GM18505 (cell line): ENCODE measurements at regions not wholly inside any gene's neighbourhood (a gene's known extent, or its start where the extent isn't known, plus 50 kb on each side); places are given as distances from the start of the nearest gene placed in this dataset.

Experiments used
- ATAC-seq: cut with Tn5 transposase; IDR thresholded peaks from one replicate; pipeline ENCODE4 v1.9.1; 2021; ENCODE audit not compliant: unreplicated experiment
- POLR2A ChIP-seq: IDR thresholded peaks from 4 replicates; pipeline ENCODE4 v1.6.1; 2011; ENCODE audit warnings: borderline replicate concordance; ENCODE audit not compliant: insufficient read depth, insufficient read length; ENCODE audit errors: extremely low read depth

GRCh38 chr5:2173151-2173834 lies 290.6 kb upstream of the IRX4 start:
- no peak for ATAC-seq

GRCh38 chr5:2172471-2172870 lies 289.7 kb upstream of the IRX4 start:
- no peak for ATAC-seq
- TF ChIP-seq POLR2A, result no peak

More at GRCh38 chr5:2173151-2173834, 290.6 kb upstream of the IRX4 start:
- TF ChIP-seq POLR2A, result no peak

GRCh38 chr5:2170761-2171160 lies 288.0 kb upstream of the IRX4 start:
- ATAC-seq, result no peak

GRCh38 chr5:2169850-2170760 lies 287.4 kb upstream of the IRX4 start:
- no peak for TF ChIP-seq POLR2A
- ATAC-seq, result no peak

More at GRCh38 chr5:2170761-2171160, 288.0 kb upstream of the IRX4 start:
- TF ChIP-seq POLR2A, result no peak

- TF ChIP-seq POLR2A, result no peak
- no peak for ATAC-seq
Measured at GRCh38 chr5:2169430-2169808, 286.7 kb upstream of the IRX4 start.

- no peak for TF ChIP-seq POLR2A
- ATAC-seq, result no peak
Measured at GRCh38 chr5:2168601-2169429, 286.1 kb upstream of the IRX4 start.

GRCh38 chr5:2167671-2168070 lies 284.9 kb upstream of the IRX4 start:
- no peak for TF ChIP-seq POLR2A
- no peak for ATAC-seq

GRCh38 chr5:2166979-2167377 lies 284.3 kb upstream of the IRX4 start:
- no peak for ATAC-seq
- no peak for TF ChIP-seq POLR2A

- ATAC-seq, result no peak
- TF ChIP-seq POLR2A, result no peak
Measured at GRCh38 chr5:2166306-2166978, 283.7 kb upstream of the IRX4 start.

GRCh38 chr5:2165615-2166305 lies 283.0 kb upstream of the IRX4 start:
- ATAC-seq, result no peak
- TF ChIP-seq POLR2A, result no peak

- TF ChIP-seq POLR2A, result no peak
- no peak for ATAC-seq
Measured at GRCh38 chr5:2165203-2165602, 282.5 kb upstream of the IRX4 start.

- ATAC-seq, result no peak
- no peak for TF ChIP-seq POLR2A
Measured at GRCh38 chr5:2164586-2164985, 281.9 kb upstream of the IRX4 start.

GRCh38 chr5:2163940-2164490 lies 281.3 kb upstream of the IRX4 start:
- no peak for TF ChIP-seq POLR2A
- ATAC-seq, result no peak
